Naive thymus-derived CD8-positive, alpha-beta T cell (primary cell): ENCODE measurements at regions not wholly inside any gene's neighbourhood (a gene's known extent, or its start where the extent isn't known, plus 50 kb on each side); places are given as distances from the start of the nearest gene placed in this dataset.
A peak's percentile ranks its signal among the peaks of the same experiment; 100 is the strongest.

ENCODE experiments used
- ATAC-seq, 2 donors: fragments of 150-1000 bp; cut with Tn5 transposase in 1 of 2; sonication (Bioruptor Pico), chemical (Tn5 transposase) in 1 of 2; 1 replicate in 1 of 2; 2 replicates in 1 of 2; pipeline ENCODE4 v1.10.0; 2021; ENCODE audit warnings: mild to moderate bottlenecking in 2 of 2, moderate library complexity in 2 of 2
- POLR2A ChIA-PET: fragments of 350-600 bp; sonication (Branson Sonifier 250); formaldehyde crosslinking; loops from one replicate; lab custom pipeline; 2021; ENCODE audit warnings: antibody characterized with exemption; lab: Charles Lee
- DNase-seq, 10 donors: peaks; one replicate each; pipeline versions ENCODE4 v3.0.0 to v3.0.0-alpha.2; 2020 to 2022
- H3K27ac Mint-ChIP-seq, 10 donors: one replicate each; pipeline ENCODE4 v1.8.0; 2020 to 2022; ENCODE audit warnings: mild to moderate bottlenecking in 10 of 10, mixed read lengths in 10 of 10, moderate library complexity in 4 of 10, inconsistent platforms in 1 of 10
- H3K27me3 Mint-ChIP-seq, 5 donors: one replicate each; pipeline ENCODE4 v1.8.0; 2021 to 2022; ENCODE audit warnings: mixed read lengths in 5 of 5
- H3K36me3 Mint-ChIP-seq, 3 donors: one replicate each; pipeline ENCODE4 v1.8.0; 2020 to 2022; ENCODE audit warnings: mixed read lengths in 3 of 3, mild to moderate bottlenecking in 2 of 3, inconsistent platforms in 1 of 3
- H3K4me1 Mint-ChIP-seq, 4 donors: one replicate each; pipeline ENCODE4 v1.8.0; 2021 to 2022; ENCODE audit warnings: mixed read lengths in 4 of 4
- H3K4me3 Mint-ChIP-seq, 10 donors: one replicate each; pipeline ENCODE4 v1.8.0; 2020 to 2022; ENCODE audit warnings: mild to moderate bottlenecking in 10 of 10, mixed read lengths in 10 of 10, moderate library complexity in 6 of 10, inconsistent platforms in 1 of 10
- H3K9me3 Mint-ChIP-seq, 9 donors: one replicate each; pipeline ENCODE4 v1.8.0; 2020 to 2022; ENCODE audit warnings: mixed read lengths in 9 of 9, mild to moderate bottlenecking in 3 of 9, inconsistent platforms in 1 of 9, moderate library complexity in 1 of 9

- Mint-ChIP-seq H3K27ac (no peak overlapping the region), H3K4me3 (no peak overlapping the region), H3K9me3 (peaks cover 0 to 11% (median 5%) of the 10 kb centered on the region in 9 donors), H3K4me1 (peaks cover 3 to 20% (median 4%) of the 10 kb centered on the region in 4 donors), H3K27me3 (peaks cover 6 to 29% (median 20%) of the 10 kb centered on the region in 5 donors), H3K36me3 (peaks cover 0 to 5% (median 4%) of the 10 kb centered on the region in 3 donors)
- DNase-seq (no peak), ATAC-seq (no peak)
- POLR2A ChIA-PET = no interaction called here
Observed at GRCh38 chr7:28269700-28270361, 89.2 kb upstream of the JAZF1 start.

GRCh38 chr7:28270536-28270935 is 89.9 kb upstream of the JAZF1 start:
- peaks cover 0 to 5% (median 4%) of the 10 kb centered on the region in 3 donors for H3K36me3 Mint-ChIP-seq
- ATAC-seq (no peak), DNase-seq (no peak)
- POLR2A ChIA-PET = no interaction called here
- peaks cover 0 to 11% (median 5%) of the 10 kb centered on the region in 9 donors for H3K9me3 Mint-ChIP-seq
- H3K27ac Mint-ChIP-seq = no peak overlapping the region
- H3K27me3 Mint-ChIP-seq = peaks cover 6 to 29% (median 20%) of the 10 kb centered on the region in 5 donors
- peaks cover 3 to 20% (median 4%) of the 10 kb centered on the region in 4 donors for H3K4me1 Mint-ChIP-seq
- no peak overlapping the region for H3K4me3 Mint-ChIP-seq

GRCh38 chr7:28272461-28272877 is 91.9 kb upstream of the JAZF1 start:
- POLR2A ChIA-PET = no interaction called here
- peaks cover 0 to 11% (median 5%) of the 10 kb centered on the region in 9 donors for H3K9me3 Mint-ChIP-seq
- peak overlapping the region in 9 of 10 donors; percentile 36 to 75 (median 42) for H3K4me3 Mint-ChIP-seq
- H3K36me3 Mint-ChIP-seq = peaks cover 0 to 5% (median 4%) of the 10 kb centered on the region in 3 donors
- DNase-seq (peak in 6 of 10 donors; percentile 9 to 30 (median 20)), ATAC-seq (peak; percentile 50 to 59)
- H3K4me1 Mint-ChIP-seq = peaks cover 3 to 20% (median 4%) of the 10 kb centered on the region in 4 donors
- peaks cover 6 to 29% (median 20%) of the 10 kb centered on the region in 5 donors for H3K27me3 Mint-ChIP-seq
- peak overlapping the region in 2 of 10 donors; percentile 16 to 71 for H3K27ac Mint-ChIP-seq

GRCh38 chr7:28276298-28276697 is 95.7 kb upstream of the JAZF1 start:
- peaks cover 0 to 5% (median 4%) of the 10 kb centered on the region in 3 donors for H3K36me3 Mint-ChIP-seq
- H3K27ac Mint-ChIP-seq = no peak overlapping the region
- DNase-seq (no peak), ATAC-seq (no peak)
- peaks cover 0 to 11% (median 3%) of the 10 kb centered on the region in 9 donors for H3K9me3 Mint-ChIP-seq
- H3K4me3 Mint-ChIP-seq = no peak overlapping the region
- peaks cover 3 to 6% (median 4%) of the 10 kb centered on the region in 4 donors for H3K4me1 Mint-ChIP-seq
- POLR2A ChIA-PET = no interaction called here
- H3K27me3 Mint-ChIP-seq = peaks cover 1 to 7% (median 5%) of the 10 kb centered on the region in 5 donors

GRCh38 chr7:28277364-28277763 is 96.8 kb upstream of the JAZF1 start:
- H3K27ac Mint-ChIP-seq = no peak overlapping the region

GRCh38 chr7:28277958-28278357 is 97.4 kb upstream of the JAZF1 start:
- POLR2A ChIA-PET = no interaction called here
- Mint-ChIP-seq H3K36me3 (peaks cover 0 to 4% (median 2%) of the 10 kb centered on the region in 3 donors), H3K27ac (no peak overlapping the region), H3K9me3 (peaks cover 0 to 8% (median 4%) of the 10 kb centered on the region in 9 donors), H3K4me3 (no peak overlapping the region), H3K4me1 (no peaks in the 10 kb centered on the region), H3K27me3 (peaks cover 0 to 7% (median 3%) of the 10 kb centered on the region in 5 donors)
- ATAC-seq = no peak
- no peak for DNase-seq

More at GRCh38 chr7:28277364-28277763, 96.8 kb upstream of the JAZF1 start:
- no peak for DNase-seq
- Mint-ChIP-seq H3K9me3 (peaks cover 0 to 10% (median 4%) of the 10 kb centered on the region in 9 donors), H3K4me3 (no peak overlapping the region), H3K36me3 (peaks cover 0 to 4% (median 4%) of the 10 kb centered on the region in 3 donors), H3K27me3 (peaks cover 0 to 9% (median 3%) of the 10 kb centered on the region in 5 donors), H3K4me1 (peaks cover 2 to 4% (median 2%) of the 10 kb centered on the region in 4 donors)
- no peak for ATAC-seq
- POLR2A ChIA-PET = no interaction called here

GRCh38 chr7:28280516-28280915 is 99.9 kb upstream of the JAZF1 start:
- Mint-ChIP-seq H3K27me3 (peaks cover 0 to 8% (median 5%) of the 10 kb centered on the region in 5 donors), H3K27ac (no peak overlapping the region), H3K36me3 (peaks cover 0 to 2% (median 0%) of the 10 kb centered on the region in 3 donors), H3K9me3 (peaks cover 0 to 2% (median 0%) of the 10 kb centered on the region in 9 donors), H3K4me1 (no peaks in the 10 kb centered on the region), H3K4me3 (no peak overlapping the region)
- DNase-seq (no peak), ATAC-seq (no peak)
- POLR2A ChIA-PET = interaction anchor here (0.5 kb wide), 1 partner anchor 15 kb away, joined by 4 read pairs; no protein-coding TSS in a partner anchor

GRCh38 chr7:28290496-28290895 is 109.9 kb upstream of the JAZF1 start:
- Mint-ChIP-seq H3K36me3 (no peaks in the 10 kb centered on the region), H3K4me3 (no peak overlapping the region), H3K27me3 (peaks cover 7 to 16% (median 13%) of the 10 kb centered on the region in 5 donors), H3K9me3 (no peaks in the 10 kb centered on the region), H3K4me1 (peaks cover 0 to 13% (median 0%) of the 10 kb centered on the region in 4 donors), H3K27ac (no peak overlapping the region)
- DNase-seq (no peak), ATAC-seq (no peak)
- POLR2A ChIA-PET = no interaction called here

- H3K27me3 Mint-ChIP-seq = peaks cover 7 to 16% (median 13%) of the 10 kb centered on the region in 5 donors
- ATAC-seq = no peak
- H3K27ac Mint-ChIP-seq = peak overlapping the region in 1 of 10 donors; percentile 44
- H3K4me1 Mint-ChIP-seq = peaks cover 0 to 13% (median 0%) of the 10 kb centered on the region in 4 donors
- no peak overlapping the region for H3K4me3 Mint-ChIP-seq
- no peaks in the 10 kb centered on the region for H3K36me3 Mint-ChIP-seq
- no peaks in the 10 kb centered on the region for H3K9me3 Mint-ChIP-seq
- DNase-seq = no peak
- POLR2A ChIA-PET = no interaction called here
Observed at GRCh38 chr7:28291559-28291958, 111.0 kb upstream of the JAZF1 start.

- ATAC-seq = no peak
Observed at GRCh38 chr7:28292834-28293526, 112.4 kb upstream of the JAZF1 start.

GRCh38 chr7:28293527-28293835 is 112.9 kb upstream of the JAZF1 start:
- H3K36me3 Mint-ChIP-seq = no peaks in the 10 kb centered on the region
- H3K27me3 Mint-ChIP-seq = peaks cover 7 to 16% (median 13%) of the 10 kb centered on the region in 5 donors
- H3K9me3 Mint-ChIP-seq = no peaks in the 10 kb centered on the region
- no peak overlapping the region for H3K27ac Mint-ChIP-seq
- POLR2A ChIA-PET = no interaction called here
- DNase-seq = no peak
- H3K4me1 Mint-ChIP-seq = peaks cover 0 to 18% (median 0%) of the 10 kb centered on the region in 4 donors
- no peak for ATAC-seq
- no peak overlapping the region for H3K4me3 Mint-ChIP-seq

More at GRCh38 chr7:28292834-28293526, 112.4 kb upstream of the JAZF1 start:
- Mint-ChIP-seq H3K36me3 (no peaks in the 10 kb centered on the region), H3K4me3 (no peak overlapping the region), H3K27me3 (peaks cover 7 to 16% (median 13%) of the 10 kb centered on the region in 5 donors), H3K9me3 (no peaks in the 10 kb centered on the region), H3K27ac (no peak overlapping the region), H3K4me1 (peaks cover 0 to 17% (median 0%) of the 10 kb centered on the region in 4 donors)
- no peak for DNase-seq
- POLR2A ChIA-PET = no interaction called here

- Mint-ChIP-seq H3K27ac (no peak overlapping the region), H3K4me3 (no peak overlapping the region), H3K27me3 (peaks cover 5 to 16% (median 9%) of the 10 kb centered on the region in 5 donors), H3K9me3 (no peaks in the 10 kb centered on the region), H3K36me3 (no peaks in the 10 kb centered on the region), H3K4me1 (peaks cover 0 to 14% (median 0%) of the 10 kb centered on the region in 4 donors)
- ATAC-seq = peak; percentile 39 to 56
- POLR2A ChIA-PET = no interaction called here
- peak in 9 of 10 donors; percentile 6 to 53 (median 38) for DNase-seq
Observed at GRCh38 chr7:28296571-28297483, 115.5 kb upstream of the CREB5 start.
